HCT116 (cell line): ENCODE measurements at regions not wholly inside any gene's neighbourhood (a gene's known extent, or its start where the extent isn't known, plus 50 kb on each side); places are given as distances from the start of the nearest gene placed in this dataset.

Experiments
- ATAC-seq: fragments of 200-7000 bp; cut with Tn5 transposase; 2 replicates; pipeline ENCODE4 v1.9.1; 2020; ENCODE audit warnings: mild to moderate bottlenecking, moderate library complexity
- BruUV-seq: library from RNA; stranded (reverse); fragments of 400-500 nt; replicated peaks from 2 replicates; lab custom pipeline; 2021; lab: Mats Ljungman, UMichigan
- CTCF ChIA-PET: fragments of 300-600 bp; sonication (Branson Sonifier 250); formaldehyde crosslinking; loops from one replicate; lab custom pipeline; 2021; ENCODE audit warnings: antibody characterized with exemption; lab: Charles Lee
- POLR2A ChIA-PET: fragments of 300-600, 350-600 bp; sonication (Branson Sonifier 250); formaldehyde crosslinking; loops from one replicate; lab custom pipeline; 2021; ENCODE audit warnings: antibody characterized with exemption; lab: Charles Lee
- RAD21 ChIA-PET, 2 experiments: fragments of 300-600 bp; sonication (Branson Sonifier 250); formaldehyde crosslinking; loops; one replicate each; lab custom pipeline; 2023; ENCODE audit warnings: low total read pairs in 2 of 2; ENCODE audit not compliant: uncharacterized antibody in 2 of 2, unreplicated experiment in 2 of 2, low non-redundant PET in 1 of 2; lab: Charles Lee
- DNase-seq: peaks from one replicate; pipeline ENCODE4 v3.0.0-alpha.2; 2010; ENCODE audit warnings: low read depth, low spot score
- H2AFZ ChIP-seq: fragments of 200-600 bp; shearing (Covaris generic), sonication (generic); 2 replicates; pipeline ENCODE4 v1.6.1; 2017; ENCODE audit warnings: low read depth, mixed run types, mixed read lengths, antibody characterized with exemption, low read length; ENCODE audit not compliant: poor library complexity, severe bottlenecking
- H3K27ac ChIP-seq: 2 replicates; pipeline ENCODE4 v1.5.1; 2012; ENCODE audit warnings: low read depth, low read length
- H3K27me3 ChIP-seq: fragments of 200-600 bp; sonication (generic); 2 replicates; pipeline ENCODE4 v1.6.1; 2016; ENCODE audit warnings: mixed run types, low read length, mixed read lengths; ENCODE audit not compliant: insufficient read depth
- H3K36me3 ChIP-seq, 2 experiments: fragments of 200-500 bp in 1 of 2; fragments of 200-600 bp in 1 of 2; sonication (Bioruptor generic) in 1 of 2; sonication (generic) in 1 of 2; 2 replicates each; pipeline versions ENCODE4 v1.5.1 to v1.6.1; 2014 to 2016; ENCODE audit warnings: low read length in 2 of 2, inconsistent platforms in 1 of 2, mixed read lengths in 1 of 2, mixed run types in 1 of 2; ENCODE audit not compliant: insufficient read depth in 2 of 2, control insufficient read depth in 1 of 2
- H3K4me1 ChIP-seq, 2 experiments: fragments of 200-600 bp in 1 of 2; sonication (generic) in 1 of 2; 2 replicates each; pipeline versions ENCODE4 v1.5.1 to v1.6.1; 2012 to 2017; ENCODE audit warnings: low read length in 2 of 2, inconsistent platforms in 1 of 2, mild to moderate bottlenecking in 1 of 2, mixed read lengths in 1 of 2, mixed run types in 1 of 2, moderate library complexity in 1 of 2; ENCODE audit not compliant: insufficient read depth in 2 of 2, control insufficient read depth in 1 of 2
- H3K4me2 ChIP-seq: fragments of 200-600 bp; sonication (generic); 2 replicates; pipeline ENCODE4 v1.6.1; 2017; ENCODE audit warnings: mixed run types, low read length, mixed read lengths
- H3K4me3 ChIP-seq, 2 experiments: fragments of 200-600 bp in 1 of 2; sonication (generic) in 1 of 2; replicated peaks in 1 of 2; 2 replicates each; pipeline ENCODE4 v1.5.1; 2011 to 2016; ENCODE audit warnings: low read length in 2 of 2, control low read depth in 1 of 2, low read depth in 1 of 2, mild to moderate bottlenecking in 1 of 2, mixed read lengths in 1 of 2, mixed run types in 1 of 2
- H3K79me2 ChIP-seq: fragments of 200-600 bp; sonication (generic); 2 replicates; pipeline ENCODE4 v1.6.1; 2017; ENCODE audit warnings: mild to moderate bottlenecking, mixed run types, low read length, moderate library complexity, mixed read lengths; ENCODE audit not compliant: insufficient read depth
- H3K9ac ChIP-seq: fragments of 200-600 bp; sonication (generic); 2 replicates; pipeline ENCODE4 v1.6.1; 2016; ENCODE audit warnings: low read length, mixed read lengths
- H3K9me2 ChIP-seq: fragments of 200-600 bp; sonication (generic), shearing (Covaris generic); 2 replicates; pipeline ENCODE4 v1.6.1; 2017; ENCODE audit warnings: mixed run types, mild to moderate bottlenecking, moderate library complexity; ENCODE audit not compliant: insufficient read depth
- H3K9me3 ChIP-seq, 2 experiments: fragments of 200-500 bp in 1 of 2; fragments of 200-600 bp in 1 of 2; sonication (Bioruptor generic) in 1 of 2; sonication (generic) in 1 of 2; 2 replicates each; pipeline ENCODE4 v1.6.1; 2014 to 2017; ENCODE audit warnings: low read length in 2 of 2, mixed read lengths in 2 of 2, inconsistent platforms in 1 of 2, low read depth in 1 of 2, mild to moderate bottlenecking in 1 of 2, mixed run types in 1 of 2, moderate library complexity in 1 of 2; ENCODE audit not compliant: control insufficient read depth in 1 of 2, insufficient read depth in 1 of 2
- H4K20me1 ChIP-seq: fragments of 200-600 bp; sonication (generic), shearing (Covaris generic); 2 replicates; pipeline ENCODE4 v1.6.1; 2017; ENCODE audit warnings: mixed run types, mild to moderate bottlenecking, moderate library complexity; ENCODE audit not compliant: insufficient read depth
- CBX3 ChIP-seq: IDR thresholded peaks from 2 replicates; pipeline ENCODE4 v1.6.1; 2012; ENCODE audit warnings: low read depth
- CEBPB ChIP-seq: IDR thresholded peaks from 2 replicates; pipeline ENCODE4 v1.6.1; 2012; ENCODE audit warnings: low read depth
- EGR1 ChIP-seq: IDR thresholded peaks from 2 replicates; pipeline ENCODE4 v1.6.1; 2012; ENCODE audit warnings: low read depth
- FOSL1 ChIP-seq: IDR thresholded peaks from 2 replicates; pipeline ENCODE4 v1.6.1; 2012; ENCODE audit warnings: low read depth
- JUND ChIP-seq: IDR thresholded peaks from 2 replicates; pipeline ENCODE4 v1.6.1; 2012
- POLR2A ChIP-seq: IDR thresholded peaks from 2 replicates; pipeline ENCODE4 v1.7.0; 2011; ENCODE audit warnings: borderline replicate concordance; ENCODE audit not compliant: insufficient read depth, insufficient read length; ENCODE audit errors: extremely low read depth
- SIN3A ChIP-seq: IDR thresholded peaks from 2 replicates; pipeline ENCODE4 v1.6.1; 2012; ENCODE audit warnings: low read depth
- SP1 ChIP-seq: IDR thresholded peaks from 2 replicates; pipeline ENCODE4 v1.6.1; 2012; ENCODE audit warnings: low read depth
- SRF ChIP-seq: IDR thresholded peaks from 2 replicates; pipeline ENCODE4 v1.6.1; 2012; ENCODE audit warnings: low read depth
- TCF7L2 ChIP-seq: IDR thresholded peaks from 2 replicates; pipeline ENCODE4 v1.7.0; 2011; ENCODE audit warnings: borderline replicate concordance, inconsistent platforms; ENCODE audit not compliant: insufficient read depth, insufficient read length; ENCODE audit errors: extremely low read depth
- intact Hi-C: fragments of 100-400 bp; cut with micrococcal nuclease; formaldehyde crosslinking; loops from 2 replicates; pipeline ENCODE4 v1.10.0; 2022
- TF ChIP-seq, protein P1 (sequence below): IDR thresholded peaks from 2 replicates; pipeline ENCODE4 v1.6.1; 2012; ENCODE audit warnings: low read depth
- TF ChIP-seq, protein P2 (sequence below): IDR thresholded peaks from 2 replicates; pipeline ENCODE4 v1.6.1; 2012
- TF ChIP-seq, protein P3 (sequence below): IDR thresholded peaks from 2 replicates; pipeline ENCODE4 v1.6.1; 2011; ENCODE audit warnings: mild to moderate bottlenecking, low read length, moderate library complexity; ENCODE audit not compliant: insufficient replicate concordance; ENCODE audit errors: extremely low read depth

DNA sequence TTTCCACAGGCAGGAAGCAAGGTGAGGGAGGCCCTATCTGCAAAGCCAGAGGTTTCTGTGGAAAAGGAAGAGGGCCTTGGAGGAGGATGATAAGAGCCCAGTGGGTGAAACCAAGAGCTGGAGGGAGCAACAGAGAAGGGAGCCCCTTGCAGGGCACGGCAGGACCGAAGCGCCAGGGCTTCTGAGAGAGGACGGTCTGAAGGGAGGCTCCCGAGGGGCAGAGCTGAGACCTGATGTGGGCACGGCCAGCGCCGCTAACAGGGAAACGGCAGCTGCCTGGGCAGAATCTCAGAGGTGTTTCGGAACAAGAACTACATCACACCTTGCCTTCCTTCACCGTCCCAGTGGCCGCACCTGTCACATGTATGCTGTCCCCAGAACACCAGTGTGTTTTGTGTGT lies 144.3 kb upstream of the ADARB2 start (continued):
- TF ChIP-seq, protein P1, sequence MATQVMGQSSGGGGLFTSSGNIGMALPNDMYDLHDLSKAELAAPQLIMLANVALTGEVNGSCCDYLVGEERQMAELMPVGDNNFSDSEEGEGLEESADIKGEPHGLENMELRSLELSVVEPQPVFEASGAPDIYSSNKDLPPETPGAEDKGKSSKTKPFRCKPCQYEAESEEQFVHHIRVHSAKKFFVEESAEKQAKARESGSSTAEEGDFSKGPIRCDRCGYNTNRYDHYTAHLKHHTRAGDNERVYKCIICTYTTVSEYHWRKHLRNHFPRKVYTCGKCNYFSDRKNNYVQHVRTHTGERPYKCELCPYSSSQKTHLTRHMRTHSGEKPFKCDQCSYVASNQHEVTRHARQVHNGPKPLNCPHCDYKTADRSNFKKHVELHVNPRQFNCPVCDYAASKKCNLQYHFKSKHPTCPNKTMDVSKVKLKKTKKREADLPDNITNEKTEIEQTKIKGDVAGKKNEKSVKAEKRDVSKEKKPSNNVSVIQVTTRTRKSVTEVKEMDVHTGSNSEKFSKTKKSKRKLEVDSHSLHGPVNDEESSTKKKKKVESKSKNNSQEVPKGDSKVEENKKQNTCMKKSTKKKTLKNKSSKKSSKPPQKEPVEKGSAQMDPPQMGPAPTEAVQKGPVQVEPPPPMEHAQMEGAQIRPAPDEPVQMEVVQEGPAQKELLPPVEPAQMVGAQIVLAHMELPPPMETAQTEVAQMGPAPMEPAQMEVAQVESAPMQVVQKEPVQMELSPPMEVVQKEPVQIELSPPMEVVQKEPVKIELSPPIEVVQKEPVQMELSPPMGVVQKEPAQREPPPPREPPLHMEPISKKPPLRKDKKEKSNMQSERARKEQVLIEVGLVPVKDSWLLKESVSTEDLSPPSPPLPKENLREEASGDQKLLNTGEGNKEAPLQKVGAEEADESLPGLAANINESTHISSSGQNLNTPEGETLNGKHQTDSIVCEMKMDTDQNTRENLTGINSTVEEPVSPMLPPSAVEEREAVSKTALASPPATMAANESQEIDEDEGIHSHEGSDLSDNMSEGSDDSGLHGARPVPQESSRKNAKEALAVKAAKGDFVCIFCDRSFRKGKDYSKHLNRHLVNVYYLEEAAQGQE = no peak

DNA sequence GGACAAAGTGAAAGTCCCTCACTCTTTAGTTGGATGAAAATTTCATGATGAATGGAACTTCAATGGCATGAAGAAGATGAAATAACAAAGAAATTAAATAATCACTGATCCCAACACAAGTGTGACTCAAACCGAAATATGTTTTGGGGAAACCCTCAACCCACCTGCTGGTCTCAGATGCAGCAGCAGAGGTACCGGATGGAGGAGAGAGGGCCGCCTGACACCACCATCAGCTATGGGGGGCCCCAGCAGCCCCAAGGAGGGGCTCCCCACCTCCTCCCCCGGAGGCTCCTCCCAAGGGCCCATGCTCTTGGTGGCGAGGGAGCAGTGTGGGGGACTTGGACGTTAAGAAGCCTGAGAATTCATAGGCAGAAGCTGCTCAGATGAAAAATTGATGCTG lies 137.2 kb upstream of the ADARB2 start:
- intact Hi-C loops = no loop called here
- Histone ChIP-seq H3K4me2 (no peak overlapping the region), H3K27ac (no peak overlapping the region), H3K4me3 (no peak overlapping the region), H3K4me1 (no peaks in the 10 kb centered on the region), H3K27me3 (no peaks in the 10 kb centered on the region), H3K36me3 (no peaks in the 10 kb centered on the region), H3K9me3 (peaks cover 5 to 19% of the 10 kb centered on the region in 2 experiments; a peak in 2 of 4 replicates), H4K20me1 (no peaks in the 10 kb centered on the region), H3K9me2 (no peaks in the 10 kb centered on the region), H3K79me2 (no peaks in the 10 kb centered on the region), H2AFZ (no peak overlapping the region), H3K9ac (no peak overlapping the region)
- RAD21 ChIA-PET = no interaction called here
- BruUV-seq = no TSS peak
- DNase-seq = no peak
- no peak for ATAC-seq
- POLR2A ChIA-PET = no interaction called here
- CTCF ChIA-PET = no interaction called here
- TF ChIP-seq SIN3A (no peak), POLR2A (no peak), EGR1 (no peak), CBX3 (no peak), SRF (no peak), CEBPB (no peak), JUND (no peak), SP1 (no peak), FOSL1 (no peak), TCF7L2 (no peak)
- TF ChIP-seq, protein P2, sequence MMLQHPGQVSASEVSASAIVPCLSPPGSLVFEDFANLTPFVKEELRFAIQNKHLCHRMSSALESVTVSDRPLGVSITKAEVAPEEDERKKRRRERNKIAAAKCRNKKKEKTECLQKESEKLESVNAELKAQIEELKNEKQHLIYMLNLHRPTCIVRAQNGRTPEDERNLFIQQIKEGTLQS = no peak
- TF ChIP-seq, protein P3, sequence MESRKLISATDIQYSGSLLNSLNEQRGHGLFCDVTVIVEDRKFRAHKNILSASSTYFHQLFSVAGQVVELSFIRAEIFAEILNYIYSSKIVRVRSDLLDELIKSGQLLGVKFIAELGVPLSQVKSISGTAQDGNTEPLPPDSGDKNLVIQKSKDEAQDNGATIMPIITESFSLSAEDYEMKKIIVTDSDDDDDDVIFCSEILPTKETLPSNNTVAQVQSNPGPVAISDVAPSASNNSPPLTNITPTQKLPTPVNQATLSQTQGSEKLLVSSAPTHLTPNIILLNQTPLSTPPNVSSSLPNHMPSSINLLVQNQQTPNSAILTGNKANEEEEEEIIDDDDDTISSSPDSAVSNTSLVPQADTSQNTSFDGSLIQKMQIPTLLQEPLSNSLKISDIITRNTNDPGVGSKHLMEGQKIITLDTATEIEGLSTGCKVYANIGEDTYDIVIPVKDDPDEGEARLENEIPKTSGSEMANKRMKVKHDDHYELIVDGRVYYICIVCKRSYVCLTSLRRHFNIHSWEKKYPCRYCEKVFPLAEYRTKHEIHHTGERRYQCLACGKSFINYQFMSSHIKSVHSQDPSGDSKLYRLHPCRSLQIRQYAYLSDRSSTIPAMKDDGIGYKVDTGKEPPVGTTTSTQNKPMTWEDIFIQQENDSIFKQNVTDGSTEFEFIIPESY = no peak
